ENCODE measurements at regions not wholly inside any gene's neighbourhood (a gene's known extent, or its start where the extent isn't known, plus 50 kb on each side); places are given as distances from the start of the nearest gene placed in this dataset.
"Not testable (repeated sequence)": the region's sequence is repeated elsewhere in the genome, so short reads cannot be mapped to it uniquely, and the experiment has no call there.

- DNase-seq (ENCODE audit: low spot score); ATAC-seq: not testable (repeated sequence)
These were observed 638.6 kb downstream of the TP53TG3F start for GRCh38 chr16:34098033-34098432.

- not testable (repeated sequence) for DNase-seq (ENCODE audit: low spot score); ATAC-seq
These were observed 639.6 kb downstream of the TP53TG3F start for GRCh38 chr16:34099028-34099427.
